GDM1 (cell line): ENCODE measurements at regions not wholly inside any gene's neighbourhood (a gene's known extent, or its start where the extent isn't known, plus 50 kb on each side); places are given as distances from the start of the nearest gene placed in this dataset.
"Not testable (repeated sequence)": the region's sequence is repeated elsewhere in the genome, so short reads cannot be mapped to it uniquely, and the experiment has no call there.

Experiments used
- DNase-seq: peaks from one replicate; lab custom pipeline; 2025; lab: John Stamatoyannopoulos, UW

DNA sequence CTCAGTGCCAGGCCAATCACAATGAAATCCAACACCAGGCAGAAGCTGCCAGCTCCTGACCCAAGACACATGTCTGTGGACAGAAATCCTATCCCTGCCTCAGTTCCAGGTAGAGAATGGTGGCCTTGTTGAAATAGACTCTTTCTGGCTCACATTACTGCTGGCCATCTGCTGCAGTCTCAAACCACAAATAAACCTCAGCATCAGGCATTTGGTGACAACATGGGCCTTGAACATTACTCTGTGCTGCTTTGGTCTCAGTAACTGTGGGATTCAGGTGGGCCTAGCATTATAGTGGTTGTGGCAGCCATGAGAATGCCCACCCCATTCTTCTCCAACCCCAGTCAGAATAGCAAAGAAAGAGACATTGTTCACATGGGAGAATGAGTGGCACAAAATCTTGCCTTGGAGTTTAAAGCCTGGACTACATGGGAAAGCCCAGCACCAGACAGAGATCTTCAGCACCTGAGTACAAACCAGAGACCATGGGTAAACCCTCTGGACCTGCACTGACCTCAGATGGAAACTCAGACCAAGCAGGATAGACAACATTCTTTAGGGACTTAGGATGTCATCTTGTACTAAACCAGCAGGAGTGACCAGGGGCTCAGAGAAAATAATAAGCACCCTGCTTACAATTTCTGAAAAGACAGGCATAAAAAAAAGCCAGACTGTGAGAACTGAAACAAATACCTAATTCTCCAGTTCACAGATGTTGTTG, 50.4 kb upstream of the TRAM1L1 start:
- DNase-seq: no peak

DNA sequence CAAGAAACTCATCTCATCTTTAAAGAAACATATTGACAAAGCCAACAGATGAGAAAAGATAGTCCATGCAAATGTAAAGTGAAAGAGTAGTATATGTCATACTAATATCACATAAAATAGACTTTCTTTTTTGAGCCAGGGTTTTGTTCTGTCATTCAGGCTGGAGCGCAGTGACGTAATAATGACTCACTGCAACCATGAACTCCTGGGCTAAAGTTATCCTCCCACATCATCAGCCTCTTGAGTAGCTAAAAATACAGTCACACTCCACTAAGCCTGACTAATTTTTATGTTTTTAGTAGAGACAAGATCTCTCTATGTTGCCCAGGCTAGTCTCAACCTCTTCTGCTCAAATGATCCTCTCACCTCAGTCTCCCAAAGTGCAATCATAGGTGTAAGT, 51.8 kb upstream of the TRAM1L1 start:
- DNase-seq: peak; percentile 7

DNA sequence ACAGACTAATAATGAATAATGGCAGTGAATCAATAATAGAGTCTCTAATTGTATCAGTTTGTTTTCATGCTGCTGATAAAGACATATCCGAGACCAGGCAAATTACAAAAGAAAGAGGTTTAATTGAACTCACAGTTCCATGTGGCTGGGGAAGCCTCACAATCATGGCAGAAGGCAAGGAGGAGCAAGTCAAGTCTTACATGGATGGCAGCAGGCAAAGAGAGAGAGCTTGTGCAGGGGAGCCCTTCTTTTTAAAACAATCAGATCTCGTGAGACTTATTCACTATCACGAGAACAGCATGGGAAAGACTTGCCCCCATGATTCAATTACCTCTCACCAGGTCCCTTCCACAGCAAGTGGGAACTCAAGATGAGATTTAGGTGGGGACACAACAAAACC, 53.4 kb upstream of the TRAM1L1 start:
- DNase-seq: not testable (repeated sequence)

DNA sequence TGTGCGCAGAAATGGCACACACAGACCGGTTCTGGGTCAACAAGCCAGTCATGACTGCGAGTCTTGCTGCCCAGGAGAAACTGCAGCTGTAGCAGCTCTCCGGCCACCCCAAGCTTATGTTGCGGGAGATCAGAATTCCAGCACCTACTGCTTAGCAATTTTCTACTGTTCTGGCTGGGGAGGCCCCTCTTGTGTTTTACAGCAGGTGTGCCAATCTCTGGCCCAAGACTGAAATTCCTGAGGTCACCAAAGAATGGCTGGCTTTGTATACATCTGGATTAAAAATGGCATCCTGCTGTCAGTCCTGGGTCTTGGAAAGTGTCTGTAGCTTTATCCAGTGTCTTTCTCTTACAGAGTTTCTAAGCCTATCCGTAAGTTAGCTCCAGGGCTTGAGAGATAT, 68.9 kb upstream of the TRAM1L1 start:
- no peak for DNase-seq

DNA sequence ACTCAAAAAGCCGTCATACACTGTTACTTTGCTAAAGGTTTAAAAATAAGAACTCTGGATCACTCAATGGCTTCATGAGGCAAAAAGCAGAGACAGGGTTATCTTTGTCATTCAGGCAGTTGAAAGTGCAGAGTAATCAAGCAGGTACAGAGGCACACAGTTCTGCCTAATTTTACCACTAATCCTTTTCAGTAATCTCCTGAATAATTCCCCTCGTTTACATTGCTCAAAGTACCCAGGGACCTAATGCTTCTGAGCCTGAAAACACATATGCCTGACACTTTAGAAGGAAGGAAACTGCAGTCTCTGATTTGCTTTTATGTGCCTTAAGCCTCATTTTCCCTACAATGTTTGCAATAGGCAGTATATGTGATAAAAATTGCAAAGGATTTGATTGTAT, 71.4 kb upstream of the TRAM1L1 start:
- DNase-seq: no peak

DNA sequence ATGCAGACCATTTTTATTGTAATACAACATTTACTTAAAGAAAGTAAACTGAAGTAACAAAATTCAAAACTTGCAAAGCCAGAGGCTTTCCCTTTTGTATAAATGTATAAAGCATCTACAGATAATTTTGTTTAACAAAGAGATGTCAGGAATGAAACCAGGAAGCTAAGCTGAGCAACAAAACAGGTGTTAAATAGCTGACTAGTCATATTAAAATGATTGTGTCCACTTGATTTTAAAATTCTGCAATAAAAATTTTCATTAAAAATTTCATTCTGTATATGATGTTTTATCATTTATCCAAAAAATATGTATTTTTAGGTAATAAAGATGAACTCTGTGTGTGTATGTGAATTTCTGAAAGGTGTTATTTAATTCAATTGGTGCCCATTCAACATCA, 72.0 kb upstream of the TRAM1L1 start:
- no peak for DNase-seq

DNA sequence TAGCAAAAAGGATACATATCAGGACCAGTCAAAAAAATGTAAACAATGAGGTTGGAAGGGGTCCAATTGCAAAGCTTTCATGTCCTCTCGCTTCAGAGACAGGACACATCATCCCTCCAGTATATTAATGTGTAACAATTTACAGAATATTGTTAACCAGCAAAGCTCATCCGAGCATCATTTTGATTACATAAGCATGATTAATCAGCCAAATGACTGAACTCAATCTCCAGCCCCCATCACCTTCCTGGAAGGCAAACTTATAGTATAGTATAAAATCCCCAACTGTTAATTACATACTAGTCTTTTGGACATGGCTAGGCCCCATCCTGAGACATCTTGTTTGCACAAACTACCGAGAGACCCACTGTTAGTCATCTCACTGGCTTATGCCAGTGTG, 77.6 kb upstream of the TRAM1L1 start:
- DNase-seq: no peak

DNA sequence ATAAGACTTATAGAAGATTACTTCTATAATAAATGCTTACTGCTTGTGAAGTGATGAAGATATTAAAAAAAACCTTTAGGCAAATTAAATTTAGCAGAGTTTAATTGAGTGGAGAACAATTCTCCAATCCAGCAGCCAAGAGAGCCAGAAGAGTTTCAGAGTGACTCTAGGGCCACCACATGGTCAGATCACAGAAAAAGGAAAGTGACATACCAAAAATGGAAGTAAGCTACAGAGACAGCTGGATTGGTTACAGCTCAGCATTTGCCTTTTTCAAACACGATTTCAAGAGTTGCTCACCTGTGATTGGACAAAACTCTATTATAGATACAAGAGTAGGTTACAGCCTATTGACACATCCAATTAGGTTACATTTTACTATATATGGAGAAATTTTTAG, 79.0 kb upstream of the TRAM1L1 start:
- DNase-seq: no peak

DNA sequence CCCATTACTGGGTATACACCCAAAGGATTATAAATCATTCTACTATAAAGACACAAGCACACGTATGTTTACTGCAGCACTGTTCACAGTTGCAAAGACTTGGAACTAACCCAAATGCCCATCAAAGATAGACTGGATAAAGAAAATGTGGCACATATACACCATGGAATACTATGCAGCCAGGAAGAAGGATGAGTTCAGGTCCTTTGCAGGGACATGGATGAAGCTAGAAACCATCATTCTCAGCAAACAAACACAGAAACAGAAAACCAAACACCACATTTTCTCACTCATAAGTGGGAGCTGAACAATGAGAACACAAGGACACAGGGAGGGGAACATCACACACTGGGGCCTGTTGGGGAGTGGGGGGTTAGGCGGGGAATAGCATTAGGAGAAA, 90.0 kb upstream of the TRAM1L1 start:
- DNase-seq: not testable (repeated sequence)

DNA sequence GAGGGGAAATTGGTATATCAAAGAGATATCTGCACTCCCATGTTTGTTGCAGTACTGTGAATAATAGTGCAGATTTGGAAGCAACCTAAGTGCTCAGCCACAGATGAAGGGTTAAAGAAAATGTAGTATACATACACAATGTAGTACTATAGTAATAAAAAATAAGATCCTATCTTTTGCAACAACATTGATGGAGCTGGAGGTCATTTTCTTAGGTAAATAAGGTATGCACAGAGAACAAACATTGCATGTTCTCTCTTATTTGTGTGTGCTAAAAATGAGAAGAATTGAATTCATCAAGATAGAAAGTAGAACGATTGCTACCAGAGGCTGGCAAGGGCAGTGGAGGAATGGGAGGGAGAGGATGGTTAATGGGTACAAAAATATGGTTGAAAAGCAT, 117.9 kb upstream of the TRAM1L1 start:
- no peak for DNase-seq

DNA sequence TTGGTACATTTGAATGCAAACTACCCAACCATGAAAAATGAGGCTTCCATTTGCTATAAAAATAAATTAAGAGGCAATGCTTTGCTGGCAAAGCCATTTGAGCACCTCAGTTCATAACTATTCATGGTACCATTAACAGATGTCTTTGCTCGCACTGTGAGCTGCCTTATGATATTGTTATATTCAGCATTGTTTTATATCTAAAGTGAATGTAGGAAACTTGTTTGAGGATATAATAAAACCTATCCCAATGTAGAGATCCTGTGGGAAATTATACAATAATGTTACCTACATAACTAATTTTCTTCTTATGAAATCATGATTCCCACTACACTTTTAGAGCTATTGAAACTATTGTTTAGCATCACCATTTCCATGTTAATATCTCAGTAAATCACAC, 125.2 kb upstream of the TRAM1L1 start:
- DNase-seq: no peak

DNA sequence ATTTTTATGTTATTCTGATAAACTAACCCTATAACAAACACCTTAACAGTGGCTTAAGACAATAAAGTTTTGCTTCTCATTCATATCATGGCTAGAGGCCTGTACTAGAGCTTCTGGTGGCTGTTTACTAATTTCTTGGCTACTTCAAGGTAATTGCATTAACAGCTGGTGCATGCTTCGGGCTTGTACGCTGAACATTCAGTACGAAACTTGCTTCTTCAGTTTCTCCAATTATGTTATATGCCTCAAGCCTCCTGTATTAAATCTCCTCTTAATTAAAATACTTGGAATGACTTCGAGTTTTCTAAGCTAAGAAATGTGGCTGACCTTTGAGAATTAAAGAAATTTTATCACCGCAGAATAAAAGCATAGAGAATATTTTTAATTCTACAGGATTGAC, 138.9 kb upstream of the TRAM1L1 start:
- DNase-seq: no peak

DNA sequence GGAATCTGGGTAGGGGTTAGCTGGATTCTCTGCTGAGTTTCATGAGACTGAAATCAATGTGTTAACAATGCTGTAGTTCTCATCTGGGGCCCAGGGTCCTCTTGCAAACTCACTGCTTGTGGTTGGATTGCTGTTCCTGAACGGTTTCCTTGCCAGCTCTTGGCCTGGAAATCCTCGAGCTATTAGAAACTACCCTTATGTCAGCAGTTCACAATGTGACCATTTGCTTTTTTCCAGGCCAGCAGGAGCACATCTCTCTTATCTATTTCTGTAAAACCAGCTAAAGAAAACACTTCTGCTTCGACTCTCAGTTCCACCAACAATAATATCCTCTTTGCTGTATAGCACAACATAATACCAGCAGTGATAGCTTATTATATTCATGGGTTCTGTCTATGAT, 140.1 kb upstream of the TRAM1L1 start:
- no peak for DNase-seq

DNA sequence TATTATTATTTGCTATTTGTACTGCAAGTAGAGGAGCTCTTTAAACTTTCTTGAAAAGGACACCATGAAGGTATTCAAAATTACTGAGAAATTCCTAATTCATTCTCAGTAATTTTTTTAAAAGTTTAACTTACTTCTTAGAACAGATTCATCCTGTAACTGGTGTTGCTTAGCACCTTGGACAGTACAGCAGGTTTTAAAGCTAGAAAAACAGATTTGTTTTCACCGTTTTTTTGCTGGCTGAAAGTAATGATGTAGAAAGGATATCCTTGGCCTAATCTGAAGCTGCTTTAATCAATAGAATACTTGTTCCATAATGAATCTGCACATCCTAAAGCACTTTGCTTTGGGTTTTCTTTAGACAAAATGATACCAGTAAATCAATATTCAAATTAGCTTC, 142.5 kb upstream of the TRAM1L1 start:
- DNase-seq: no peak

DNA sequence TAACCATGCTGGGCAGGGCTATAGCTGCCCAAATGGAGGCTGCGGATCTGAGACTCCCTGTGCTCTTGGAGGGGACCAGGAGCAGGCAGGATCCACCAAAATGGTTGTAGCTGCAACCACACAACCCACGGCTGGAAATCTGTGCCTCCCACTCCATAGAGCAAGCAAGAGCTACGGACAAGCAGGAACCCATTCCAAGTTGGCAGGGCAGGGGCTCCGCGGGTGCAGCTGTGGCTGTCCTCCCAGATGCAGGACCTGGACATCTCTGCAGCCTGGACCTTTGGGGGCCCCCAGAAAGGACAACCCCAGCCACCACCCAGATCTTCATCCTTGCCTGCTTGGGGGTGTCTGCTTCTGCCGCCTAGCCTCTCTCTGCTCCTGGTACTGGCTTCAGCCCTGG, 154.1 kb upstream of the TRAM1L1 start:
- no peak for DNase-seq

DNA sequence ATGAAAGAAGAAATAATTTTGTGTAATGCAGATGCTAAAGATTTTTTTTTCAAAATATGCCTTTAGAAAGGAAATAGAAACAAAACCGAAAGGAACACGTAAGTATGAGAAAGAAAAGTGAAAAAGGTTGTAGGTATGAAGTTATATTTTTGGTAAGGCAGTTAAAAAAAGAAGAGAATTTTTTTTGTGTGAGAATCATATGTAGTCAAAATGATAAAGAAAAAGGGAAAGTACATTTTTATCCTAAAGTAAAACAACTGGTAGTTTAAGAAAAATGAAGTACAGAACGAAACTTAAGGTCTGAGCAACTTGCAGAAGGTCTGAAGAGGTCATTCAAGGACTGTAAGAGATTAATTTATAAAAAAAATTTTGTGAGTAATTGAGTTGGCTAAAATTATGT, 164.0 kb upstream of the TRAM1L1 start:
- DNase-seq: no peak

DNA sequence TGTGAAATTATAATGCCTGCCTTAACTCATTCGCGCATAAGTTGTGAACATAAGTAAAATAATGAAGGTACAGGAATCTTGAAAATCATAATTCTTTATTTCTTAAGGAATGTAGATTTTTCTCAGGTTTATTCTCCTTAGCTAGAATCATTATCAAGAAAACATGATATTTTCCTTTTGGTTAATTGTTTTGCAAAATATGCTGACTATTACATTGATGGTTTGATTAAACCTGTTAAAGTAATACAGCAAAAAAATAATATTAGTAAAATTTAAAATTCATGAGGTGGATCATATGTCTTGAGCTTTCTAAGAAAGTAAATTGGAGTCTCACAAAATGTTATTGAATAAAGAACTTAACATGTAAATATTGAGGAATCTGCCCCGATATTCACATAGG, 178.7 kb upstream of the TRAM1L1 start:
- DNase-seq: no peak

DNA sequence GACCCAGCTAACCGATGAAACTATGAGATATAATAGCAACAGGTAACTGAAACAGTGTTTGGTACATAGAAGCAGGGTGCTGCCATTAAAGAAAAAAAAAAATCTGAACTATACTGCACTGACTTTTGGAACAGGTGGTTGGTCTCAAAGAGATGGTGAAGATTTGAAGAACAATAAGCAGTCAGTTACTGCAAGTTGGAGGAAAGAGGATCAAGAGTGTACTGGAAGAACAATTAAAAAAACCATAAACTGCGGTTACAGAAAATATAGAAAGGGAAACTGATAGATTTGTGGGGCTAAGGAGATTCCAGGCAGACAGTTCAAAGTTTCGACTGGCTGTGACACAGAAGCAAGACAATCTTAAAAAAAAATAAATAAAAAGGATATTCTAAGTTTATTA, 181.9 kb upstream of the TRAM1L1 start:
- DNase-seq: no peak

DNA sequence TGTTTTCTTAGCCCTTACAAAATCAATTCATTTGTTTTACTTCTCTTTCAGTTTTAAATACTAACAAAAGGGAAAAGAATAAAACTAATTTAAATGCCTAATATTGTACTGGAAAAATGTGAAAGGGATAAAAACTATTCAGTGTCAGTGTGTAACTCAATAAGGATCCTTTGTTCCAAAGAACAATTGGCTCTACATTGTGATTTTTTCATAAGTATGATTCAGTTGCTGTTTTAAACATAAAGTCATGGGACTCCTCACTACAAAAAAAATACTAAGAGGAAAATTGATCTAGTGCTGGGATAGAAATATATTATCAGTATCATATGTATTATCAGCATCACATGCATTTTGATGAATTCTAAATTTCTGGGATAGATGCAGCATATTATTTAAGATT, 199.4 kb upstream of the TRAM1L1 start:
- DNase-seq: no peak

DNA sequence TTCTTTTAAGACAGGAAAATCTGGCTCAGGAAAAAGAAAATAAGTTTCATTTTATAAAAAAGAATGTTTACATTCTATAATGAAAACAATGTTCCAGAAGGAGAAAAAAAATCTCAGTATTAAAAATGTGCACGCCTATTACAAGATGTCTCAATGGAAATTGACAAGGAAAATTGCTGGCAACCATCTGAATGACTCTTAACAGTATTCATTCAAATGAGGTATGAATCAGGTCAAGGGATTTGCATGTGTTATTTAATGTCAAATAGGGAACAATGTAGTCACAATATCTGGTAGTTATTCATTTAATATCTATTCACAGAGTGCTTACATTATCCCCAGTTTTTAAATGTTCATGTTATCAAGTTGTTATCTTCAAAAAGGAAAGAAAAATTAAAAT, 208.4 kb upstream of the TRAM1L1 start:
- no peak for DNase-seq

DNA sequence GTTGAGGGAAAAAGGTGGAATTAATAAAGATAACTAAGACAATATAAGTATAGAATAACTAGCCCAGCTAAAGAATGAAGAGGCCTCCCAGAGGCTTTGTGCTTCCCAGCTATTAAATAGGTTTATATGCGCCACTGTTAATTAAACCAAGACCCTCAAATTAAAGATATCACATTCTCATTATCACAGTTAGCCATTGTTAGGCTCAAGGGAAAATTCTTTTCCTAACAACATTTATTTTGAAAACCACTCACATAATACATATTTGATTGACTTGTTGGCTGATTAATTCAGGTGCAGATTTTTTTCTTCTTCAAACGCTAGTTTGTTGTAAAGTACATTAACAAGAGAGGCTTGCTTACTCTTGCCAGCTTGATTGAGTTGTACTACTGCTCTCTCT, 216.8 kb upstream of the TRAM1L1 start:
- no peak for DNase-seq

DNA sequence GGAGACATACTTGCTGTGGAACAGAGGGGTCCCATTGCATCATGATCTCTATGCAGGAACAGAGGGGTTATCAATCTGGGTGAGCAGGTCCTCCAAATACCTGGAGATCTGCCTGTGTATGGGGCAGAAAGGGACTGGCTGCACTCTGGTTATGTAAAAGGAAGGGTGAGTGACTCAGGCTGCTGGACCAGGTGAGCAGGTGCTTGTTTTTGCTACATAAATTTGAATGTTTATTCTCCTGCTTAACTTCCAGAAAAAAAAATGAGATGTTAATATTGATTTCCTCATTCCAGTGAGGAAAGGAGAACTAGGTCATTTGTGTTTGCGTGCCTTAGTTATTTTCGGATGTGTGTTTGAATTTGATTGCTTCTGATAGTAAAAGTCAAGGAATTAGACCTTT, 225.8 kb upstream of the TRAM1L1 start:
- no peak for DNase-seq

DNA sequence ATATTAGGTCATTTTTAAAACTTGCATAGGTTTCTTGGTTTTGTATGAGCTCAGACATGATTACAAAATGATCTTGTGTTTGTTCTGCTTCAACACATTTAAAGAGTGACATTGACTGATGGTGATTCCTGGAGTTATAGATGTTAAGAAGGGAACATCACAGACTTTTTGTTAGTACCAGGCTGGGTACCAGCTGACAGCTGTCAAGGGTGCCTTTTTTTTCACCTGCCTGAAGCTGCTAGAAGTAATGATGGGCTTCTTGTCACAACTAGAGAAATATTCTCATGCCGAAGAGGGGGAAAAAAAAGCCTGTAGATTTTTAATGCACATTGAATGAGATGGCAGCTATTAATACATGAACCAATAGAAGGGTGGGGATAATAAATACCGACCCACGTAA, 226.6 kb upstream of the TRAM1L1 start:
- DNase-seq: no peak

DNA sequence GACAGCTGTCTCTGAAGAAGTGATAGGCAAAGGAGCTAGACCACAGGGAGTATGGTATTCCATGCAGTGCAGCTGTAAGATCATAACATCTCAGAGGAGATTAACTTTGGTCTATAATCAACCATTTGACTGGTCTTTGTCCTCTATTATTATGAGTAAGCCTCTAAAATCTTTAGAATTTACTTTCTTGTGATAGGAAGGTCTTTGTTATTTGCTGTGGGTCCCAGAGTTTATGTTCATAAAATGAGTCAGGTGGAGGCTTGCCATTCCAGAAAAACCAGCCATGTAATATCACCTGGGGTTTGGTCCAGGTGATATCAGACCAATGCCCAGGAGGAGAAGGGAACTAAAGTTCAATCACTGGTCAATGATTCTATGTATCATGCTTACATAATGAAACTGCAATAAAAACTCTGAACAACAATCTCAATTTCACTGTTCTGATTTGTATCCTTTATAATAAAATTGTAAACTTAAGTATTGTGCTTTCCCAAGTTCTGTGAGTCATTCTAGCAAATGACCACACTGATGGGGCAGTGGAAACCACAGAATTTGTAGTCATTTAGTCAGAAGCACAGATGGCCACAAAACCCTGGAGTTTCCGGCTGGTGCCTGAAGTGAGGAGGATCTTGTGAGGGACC, 239.6 kb upstream of the TRAM1L1 start:
- no peak for DNase-seq
